WERI-Rb-1 (cell line): ENCODE measurements at regions not wholly inside any gene's neighbourhood (a gene's known extent, or its start where the extent isn't known, plus 50 kb on each side); places are given as distances from the start of the nearest gene placed in this dataset.

Source experiments
- DNase-seq: peaks from one replicate; pipeline ENCODE4 v3.0.0-alpha.2; 2020
- H3K27ac ChIP-seq: fragments of 250-450 bp; sonication (Bioruptor Pico); 2 replicates; pipeline ENCODE4 v1.5.1; 2020; ENCODE audit warnings: mild to moderate bottlenecking, moderate library complexity
- H3K27me3 ChIP-seq: fragments of 250-450 bp; sonication (Bioruptor Pico); 2 replicates; pipeline ENCODE4 v1.5.1; 2021; ENCODE audit warnings: mild to moderate bottlenecking, low read depth, moderate library complexity; ENCODE audit not compliant: insufficient read depth, severe bottlenecking
- H3K36me3 ChIP-seq: fragments of 250-450 bp; sonication (Bioruptor Pico); 2 replicates; pipeline ENCODE4 v1.5.1; 2020; ENCODE audit warnings: mild to moderate bottlenecking, moderate library complexity
- H3K4me3 ChIP-seq: 2 replicates; pipeline ENCODE4 v1.5.1; 2011; ENCODE audit warnings: low read depth, mild to moderate bottlenecking, control low read depth, low read length
- H3K9me3 ChIP-seq: fragments of 250-450 bp; sonication (Bioruptor Pico); 2 replicates; pipeline ENCODE4 v1.5.1; 2021; ENCODE audit warnings: mild to moderate bottlenecking, moderate library complexity; ENCODE audit not compliant: severe bottlenecking
- TF ChIP-seq, protein P1 (sequence below): IDR thresholded peaks from 2 replicates; pipeline ENCODE4 v1.5.1; 2011; ENCODE audit warnings: low read depth, mild to moderate bottlenecking, control low read depth, inconsistent platforms, low read length

DNA sequence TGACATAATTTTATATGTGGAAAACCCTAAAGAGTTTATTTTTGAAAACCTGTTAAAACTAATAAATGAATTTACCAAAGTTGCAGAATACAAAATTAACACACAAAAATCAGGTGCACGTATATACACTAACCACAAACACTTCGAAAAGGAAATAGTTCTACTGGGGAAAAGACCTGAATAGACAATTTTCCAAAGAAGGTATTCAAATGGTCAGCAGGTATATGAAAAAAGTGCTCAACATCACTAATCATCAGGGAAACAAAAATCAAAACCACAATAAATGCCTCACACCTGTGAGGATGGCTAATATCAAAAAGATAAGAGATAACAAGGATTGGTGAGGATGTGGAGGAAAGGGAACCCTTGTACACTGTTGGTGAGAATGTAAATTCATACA is 110.6 kb downstream of the PXDC1 start:
- TF ChIP-seq, protein P1, sequence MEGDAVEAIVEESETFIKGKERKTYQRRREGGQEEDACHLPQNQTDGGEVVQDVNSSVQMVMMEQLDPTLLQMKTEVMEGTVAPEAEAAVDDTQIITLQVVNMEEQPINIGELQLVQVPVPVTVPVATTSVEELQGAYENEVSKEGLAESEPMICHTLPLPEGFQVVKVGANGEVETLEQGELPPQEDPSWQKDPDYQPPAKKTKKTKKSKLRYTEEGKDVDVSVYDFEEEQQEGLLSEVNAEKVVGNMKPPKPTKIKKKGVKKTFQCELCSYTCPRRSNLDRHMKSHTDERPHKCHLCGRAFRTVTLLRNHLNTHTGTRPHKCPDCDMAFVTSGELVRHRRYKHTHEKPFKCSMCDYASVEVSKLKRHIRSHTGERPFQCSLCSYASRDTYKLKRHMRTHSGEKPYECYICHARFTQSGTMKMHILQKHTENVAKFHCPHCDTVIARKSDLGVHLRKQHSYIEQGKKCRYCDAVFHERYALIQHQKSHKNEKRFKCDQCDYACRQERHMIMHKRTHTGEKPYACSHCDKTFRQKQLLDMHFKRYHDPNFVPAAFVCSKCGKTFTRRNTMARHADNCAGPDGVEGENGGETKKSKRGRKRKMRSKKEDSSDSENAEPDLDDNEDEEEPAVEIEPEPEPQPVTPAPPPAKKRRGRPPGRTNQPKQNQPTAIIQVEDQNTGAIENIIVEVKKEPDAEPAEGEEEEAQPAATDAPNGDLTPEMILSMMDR = no peak
- Histone ChIP-seq H3K27me3 (no peaks in the 10 kb centered on the region), H3K4me3 (no peak overlapping the region), H3K9me3 (peaks cover 7% of the 10 kb centered on the region), H3K36me3 (no peaks in the 10 kb centered on the region), H3K27ac (no peak overlapping the region)
- DNase-seq = no peak

DNA sequence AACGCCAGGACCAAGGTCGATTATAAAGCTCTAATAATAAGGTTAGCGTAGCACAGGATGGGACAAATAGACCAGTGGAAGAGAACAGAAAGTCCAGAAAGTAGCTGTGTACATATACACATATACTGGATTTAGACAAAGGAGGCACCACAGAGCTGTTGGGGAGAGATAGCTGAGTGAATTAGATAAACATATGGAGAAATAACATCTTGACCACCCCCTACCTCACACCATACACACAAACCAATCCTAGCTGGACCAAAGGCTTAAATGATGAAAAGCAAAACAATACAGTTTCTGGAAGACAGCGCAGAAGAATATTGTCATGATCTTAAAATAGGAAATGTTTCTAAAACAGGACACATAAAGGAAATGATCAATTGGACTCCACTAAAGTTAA is 112.9 kb downstream of the PXDC1 start:
- TF ChIP-seq, protein P1 = no peak
- H3K36me3 ChIP-seq = no peaks in the 10 kb centered on the region
- H3K27me3 ChIP-seq = no peaks in the 10 kb centered on the region
- no peak for DNase-seq
- H3K4me3 ChIP-seq = no peak overlapping the region
- H3K27ac ChIP-seq = no peak overlapping the region
- peaks cover 7% of the 10 kb centered on the region for H3K9me3 ChIP-seq

DNA sequence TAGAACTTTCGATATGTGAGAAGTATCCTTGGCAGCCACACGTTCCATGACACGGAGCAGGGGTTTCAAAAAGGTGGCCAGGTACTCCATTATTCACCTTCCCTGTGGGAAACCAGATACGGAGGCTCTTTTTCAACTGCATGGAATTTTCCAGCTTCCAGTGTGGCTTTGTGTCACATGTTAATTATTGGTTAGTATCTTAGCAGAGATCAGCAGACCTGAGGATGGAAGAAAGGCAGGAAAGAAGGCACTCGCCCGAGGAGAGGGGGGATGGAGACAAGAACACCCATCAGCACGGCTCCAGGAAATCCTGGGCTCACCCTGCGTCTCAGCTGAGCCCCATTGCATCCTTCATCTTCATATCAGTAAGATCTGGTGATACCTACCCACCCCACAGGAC is 115.5 kb downstream of the PXDC1 start:
- Histone ChIP-seq H3K4me3 (no peak overlapping the region), H3K27me3 (no peaks in the 10 kb centered on the region), H3K27ac (no peak overlapping the region), H3K36me3 (no peaks in the 10 kb centered on the region), H3K9me3 (peaks cover 7% of the 10 kb centered on the region)
- DNase-seq = no peak
- TF ChIP-seq, protein P1 = no peak

DNA sequence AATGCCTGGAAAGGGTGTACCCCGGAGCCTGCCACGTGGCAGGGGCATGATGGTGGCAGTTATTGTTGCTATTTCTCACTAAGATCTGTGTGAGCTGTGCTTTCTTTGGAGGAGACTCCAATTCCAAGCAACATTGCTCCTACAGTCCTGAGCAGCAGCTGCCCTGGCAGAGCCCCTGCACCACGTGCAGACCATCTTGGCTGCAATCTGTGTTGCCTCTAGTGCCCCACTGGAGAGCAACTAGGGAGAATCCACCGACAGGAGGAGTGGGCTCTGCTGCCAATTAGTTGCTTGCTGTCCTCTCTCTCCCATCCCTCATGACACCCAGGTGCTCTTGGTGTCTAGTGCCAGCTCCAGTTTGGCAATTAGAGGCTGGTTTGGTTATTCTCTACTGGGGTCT is 116.0 kb downstream of the PXDC1 start:
- Histone ChIP-seq H3K9me3 (peaks cover 7% of the 10 kb centered on the region), H3K36me3 (no peaks in the 10 kb centered on the region), H3K4me3 (no peak overlapping the region), H3K27ac (no peak overlapping the region), H3K27me3 (no peaks in the 10 kb centered on the region)
- DNase-seq = no peak
- TF ChIP-seq, protein P1 = no peak

DNA sequence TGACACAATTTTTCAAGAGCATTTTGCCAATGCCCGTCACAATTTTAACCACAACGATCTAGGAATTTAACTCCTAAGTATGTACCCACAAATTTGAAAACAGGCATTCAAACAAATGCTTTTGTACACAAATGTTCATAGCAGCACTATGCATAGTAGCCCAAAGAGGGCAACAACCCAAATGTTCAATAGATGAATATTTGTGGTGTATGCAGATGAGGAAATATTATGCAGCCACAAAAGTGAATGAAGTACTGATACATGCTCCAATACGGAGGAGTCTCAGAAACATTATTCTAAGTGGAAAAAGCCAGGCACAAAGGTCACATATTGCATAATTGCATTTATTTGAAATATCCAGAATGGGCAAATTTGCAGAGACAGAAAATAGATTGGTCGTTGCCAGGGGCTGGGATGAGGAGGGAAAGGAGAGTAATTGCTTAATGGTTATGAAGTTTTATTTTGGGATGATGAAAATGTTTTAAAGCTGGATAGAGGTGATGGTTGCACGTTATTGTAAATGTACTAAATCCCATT is 117.2 kb downstream of the PXDC1 start:
- H3K4me3 ChIP-seq = no peak overlapping the region
- no peaks in the 10 kb centered on the region for H3K36me3 ChIP-seq

More for the DNA sequence above, 117.2 kb downstream of the PXDC1 start:
- H3K27ac ChIP-seq = no peak overlapping the region
- no peak for DNase-seq
- no peaks in the 10 kb centered on the region for H3K27me3 ChIP-seq
- TF ChIP-seq, protein P1 = no peak
- peaks cover 7% of the 10 kb centered on the region for H3K9me3 ChIP-seq
